ENCODE measurements at regions not wholly inside any gene's neighbourhood (a gene's known extent, or its start where the extent isn't known, plus 50 kb on each side); places are given as distances from the start of the nearest gene placed in this dataset.

- TF ChIP-seq REST (IDR thresholded peaks at IDR 0.05; ENCODE audit: insufficient read depth in 1 of 2, low read depth in 2 of 2, low read length in 2 of 2) (no peak), FOXP2 (optimal IDR thresholded peaks at IDR 0.05; ENCODE audit: borderline replicate concordance, extremely low read depth, extremely low read length, insufficient read depth) (no peak), TAF1 (IDR thresholded peaks at IDR 0.05; ENCODE audit: borderline replicate concordance, insufficient read depth, low read length) (no peak), POLR2AphosphoS5 (IDR thresholded peaks at IDR 0.05; ENCODE audit: low read depth, low read length) (no peak), SIN3A (IDR thresholded peaks at IDR 0.05; ENCODE audit: borderline replicate concordance, insufficient read depth, low read length) (no peak)
These were observed 95.0 kb downstream of the BOD1L2 start for GRCh38 chr18:57241869-57242268.

GRCh38 chr18:57242285-57242684, 95.4 kb downstream of the BOD1L2 start:
- TF ChIP-seq POLR2AphosphoS5 (IDR thresholded peaks at IDR 0.05; ENCODE audit: low read depth, low read length) (no peak), SIN3A (IDR thresholded peaks at IDR 0.05; ENCODE audit: borderline replicate concordance, insufficient read depth, low read length) (no peak), TAF1 (IDR thresholded peaks at IDR 0.05; ENCODE audit: borderline replicate concordance, insufficient read depth, low read length) (no peak), REST (IDR thresholded peaks at IDR 0.05; ENCODE audit: insufficient read depth in 1 of 2, low read depth in 2 of 2, low read length in 2 of 2) (no peak), FOXP2 (optimal IDR thresholded peaks at IDR 0.05; ENCODE audit: borderline replicate concordance, extremely low read depth, extremely low read length, insufficient read depth) (no peak)

- no peak for TF ChIP-seq SIN3A (IDR thresholded peaks at IDR 0.05; ENCODE audit: borderline replicate concordance, insufficient read depth, low read length)
- TF ChIP-seq TAF1 (IDR thresholded peaks at IDR 0.05; ENCODE audit: borderline replicate concordance, insufficient read depth, low read length) = no peak
- no peak for TF ChIP-seq FOXP2 (optimal IDR thresholded peaks at IDR 0.05; ENCODE audit: borderline replicate concordance, extremely low read depth, extremely low read length, insufficient read depth)
- no peak for TF ChIP-seq POLR2AphosphoS5 (IDR thresholded peaks at IDR 0.05; ENCODE audit: low read depth, low read length)
- TF ChIP-seq REST (IDR thresholded peaks at IDR 0.05; ENCODE audit: insufficient read depth in 1 of 2, low read depth in 2 of 2, low read length in 2 of 2) = no peak
These were observed 96.8 kb downstream of the BOD1L2 start for GRCh38 chr18:57243624-57244179.

DNA sequence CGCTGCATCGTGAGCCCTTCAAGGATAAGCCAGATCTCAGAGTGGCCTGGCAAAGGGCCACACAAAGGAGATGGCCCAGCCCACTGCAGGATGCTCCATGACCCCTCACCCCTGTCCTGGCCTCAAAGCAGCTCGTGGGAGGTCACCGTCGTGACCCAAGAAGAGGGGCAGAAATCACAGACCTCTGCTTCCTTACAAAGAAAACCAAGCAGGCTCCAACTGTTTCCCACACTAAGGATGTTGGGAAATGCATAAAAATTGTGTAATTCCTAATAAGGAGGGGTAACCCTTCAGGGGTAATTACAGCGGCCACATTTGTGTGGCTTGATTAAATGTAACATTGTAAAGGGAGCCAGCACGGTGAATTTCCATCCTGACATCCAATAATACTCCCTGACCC, 102.3 kb downstream of the BOD1L2 start:
- TF ChIP-seq SIN3A (IDR thresholded peaks at IDR 0.05; ENCODE audit: borderline replicate concordance, insufficient read depth, low read length) (no peak), TAF1 (IDR thresholded peaks at IDR 0.05; ENCODE audit: borderline replicate concordance, insufficient read depth, low read length) (no peak), REST (IDR thresholded peaks at IDR 0.05; ENCODE audit: insufficient read depth in 1 of 2, low read depth in 2 of 2, low read length in 2 of 2) (no peak), POLR2AphosphoS5 (IDR thresholded peaks at IDR 0.05; ENCODE audit: low read depth, low read length) (no peak), FOXP2 (optimal IDR thresholded peaks at IDR 0.05; ENCODE audit: borderline replicate concordance, extremely low read depth, extremely low read length, insufficient read depth) (no peak)

DNA sequence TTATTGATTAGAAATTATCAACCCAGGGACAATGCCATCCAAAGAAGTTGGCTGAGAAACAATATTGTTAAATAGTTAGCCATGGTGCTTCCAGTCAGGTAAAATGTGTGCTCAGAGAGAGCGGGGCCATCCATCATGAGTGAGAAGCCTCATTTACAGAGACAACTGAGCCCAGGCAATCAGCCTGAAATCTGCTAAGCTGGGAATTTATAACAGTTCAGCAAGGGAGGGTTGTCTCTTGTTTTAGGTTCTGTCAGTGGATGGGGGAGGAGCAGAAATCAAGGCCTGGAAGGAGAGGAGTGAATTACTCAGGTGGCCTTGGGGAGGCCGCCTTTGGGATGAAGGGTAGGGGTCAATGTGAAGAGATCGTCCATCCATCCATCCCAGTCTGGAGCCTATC, 102.5 kb upstream of the ST8SIA3 start:
- TF ChIP-seq TAF1 (IDR thresholded peaks at IDR 0.05; ENCODE audit: borderline replicate concordance, insufficient read depth, low read length) (no peak), REST (IDR thresholded peaks at IDR 0.05; ENCODE audit: insufficient read depth in 1 of 2, low read depth in 2 of 2, low read length in 2 of 2) (no peak), FOXP2 (optimal IDR thresholded peaks at IDR 0.05; ENCODE audit: borderline replicate concordance, extremely low read depth, extremely low read length, insufficient read depth) (no peak), SIN3A (IDR thresholded peaks at IDR 0.05; ENCODE audit: borderline replicate concordance, insufficient read depth, low read length) (no peak), POLR2AphosphoS5 (IDR thresholded peaks at IDR 0.05; ENCODE audit: low read depth, low read length) (no peak)

All from PFSK-1 (cell line).